ENCODE measurements at regions not wholly inside any gene's neighbourhood (a gene's known extent, or its start where the extent isn't known, plus 50 kb on each side); places are given as distances from the start of the nearest gene placed in this dataset.
"Not testable (repeated sequence)": the region's sequence is repeated elsewhere in the genome, so short reads cannot be mapped to it uniquely, and the experiment has no call there.

DNA sequence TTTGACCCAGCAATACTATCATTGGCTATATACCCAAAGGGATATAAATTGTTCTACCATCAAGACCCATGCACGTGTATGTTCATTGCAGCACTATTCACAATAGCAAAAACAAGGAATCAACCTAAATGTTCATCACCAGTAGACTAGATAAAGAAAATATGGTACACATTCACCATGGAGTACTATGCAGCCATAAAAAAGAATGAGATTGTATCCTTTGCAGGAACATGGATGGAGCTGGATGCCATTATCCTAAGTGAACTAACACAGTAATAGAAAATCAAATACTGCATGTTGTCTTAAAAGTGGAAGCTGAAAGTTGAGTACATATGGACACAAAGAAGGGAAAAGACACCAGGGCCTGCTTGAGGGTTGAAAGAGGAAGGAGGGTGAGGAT lies 803.1 kb upstream of the PCDH10 start:
- TF ChIP-seq CTCF (IDR thresholded peaks at IDR 0.05) = no peak
- peaks cover 0 to 5% of the 10 kb centered on the region in 2 donors for H3K9me3 ChIP-seq
- H3K4me1 ChIP-seq = no peaks in the 10 kb centered on the region
- H3K27me3 ChIP-seq = no peaks in the 10 kb centered on the region
- no peak for DNase-seq (ENCODE audit: low spot score)
- H3K36me3 ChIP-seq = no peaks in the 10 kb centered on the region
- H3K27ac ChIP-seq = no peak overlapping the region
- H3K4me3 ChIP-seq = no peak overlapping the region

DNA sequence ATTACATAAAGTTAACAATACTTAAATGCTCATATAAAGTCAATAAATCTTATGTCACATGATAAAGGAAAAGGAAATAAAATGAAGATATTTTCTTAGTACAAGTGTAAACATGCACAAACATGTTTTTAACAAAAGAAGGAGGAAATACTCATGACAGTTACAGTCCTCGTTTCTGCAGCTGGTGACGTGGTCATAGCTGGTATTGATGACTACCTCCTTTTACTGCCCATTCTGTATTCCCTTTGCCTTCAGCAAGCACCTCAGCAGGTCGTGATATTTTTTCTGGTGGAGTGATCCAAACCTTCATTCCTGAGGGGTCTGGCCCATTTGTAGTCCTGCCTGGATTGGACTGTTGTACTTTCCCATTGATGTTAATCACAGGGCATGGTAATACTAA lies 797.5 kb upstream of the PCDH10 start:
- H3K27me3 ChIP-seq; H3K4me3 ChIP-seq; H3K36me3 ChIP-seq; H3K27ac ChIP-seq; H3K9me3 ChIP-seq; DNase-seq (ENCODE audit: low spot score); H3K4me1 ChIP-seq: not testable (repeated sequence)

DNA sequence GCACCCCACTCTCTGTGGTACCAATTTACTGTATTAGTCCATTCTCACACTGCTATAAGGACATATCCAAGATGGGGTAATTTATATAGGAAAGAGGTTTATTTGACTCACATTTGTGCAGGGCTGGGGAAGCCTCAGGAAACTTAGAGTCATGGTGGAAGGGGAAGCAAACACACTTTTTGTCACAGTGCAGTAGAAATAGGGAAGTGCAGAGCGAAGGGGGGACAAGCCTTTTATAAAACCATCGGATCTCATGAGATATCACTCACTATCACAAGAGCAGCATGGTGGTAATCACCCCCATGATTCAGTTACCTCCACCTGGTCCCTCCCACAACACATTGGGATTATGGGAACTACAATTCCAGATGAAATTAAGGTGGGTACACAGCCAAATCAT lies 766.9 kb upstream of the PCDH10 start:
- Histone ChIP-seq H3K36me3 (no peaks in the 10 kb centered on the region), H3K27me3 (no peaks in the 10 kb centered on the region), H3K4me1 (no peaks in the 10 kb centered on the region), H3K9me3 (no peaks in the 10 kb centered on the region), H3K27ac (no peak overlapping the region), H3K4me3 (no peak overlapping the region)
- no peak for TF ChIP-seq CTCF (IDR thresholded peaks at IDR 0.05)
- DNase-seq (ENCODE audit: low spot score) = no peak

DNA sequence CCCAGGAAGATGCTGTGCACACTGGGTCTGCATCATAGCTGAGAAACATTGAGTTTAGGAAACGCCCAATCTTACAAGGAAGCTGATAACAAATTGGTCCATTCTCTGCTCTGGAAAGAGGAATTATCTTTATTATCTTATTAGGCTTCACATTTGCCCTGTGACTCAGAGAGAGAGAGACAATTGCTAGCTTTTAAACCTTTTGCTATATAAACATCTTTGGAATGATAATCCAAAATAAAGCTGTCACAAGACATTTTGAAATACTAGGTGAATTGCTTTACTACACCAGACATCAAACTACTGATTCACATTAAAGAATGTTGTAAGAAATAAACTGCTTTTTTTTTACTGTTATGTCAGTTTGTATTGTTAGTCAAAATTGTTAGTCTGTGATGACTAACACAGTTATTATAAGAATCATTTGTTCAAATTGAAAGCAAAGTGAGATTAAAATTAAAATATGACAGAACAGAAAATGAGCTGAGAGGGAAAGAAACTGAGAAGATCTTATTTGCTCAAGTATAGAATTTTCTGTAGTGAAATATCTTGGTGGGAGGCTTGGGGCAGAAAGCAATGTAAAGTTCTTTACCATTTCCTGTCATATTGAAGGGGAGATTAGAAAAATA lies 765.4 kb upstream of the PCDH10 start:
- no peaks in the 10 kb centered on the region for H3K9me3 ChIP-seq
- H3K4me3 ChIP-seq = no peak overlapping the region
- no peaks in the 10 kb centered on the region for H3K4me1 ChIP-seq
- H3K27me3 ChIP-seq = no peaks in the 10 kb centered on the region
- no peak overlapping the region for H3K27ac ChIP-seq
- TF ChIP-seq CTCF (IDR thresholded peaks at IDR 0.05) = no peak
- DNase-seq (ENCODE audit: low spot score) = no peak
- no peaks in the 10 kb centered on the region for H3K36me3 ChIP-seq

DNA sequence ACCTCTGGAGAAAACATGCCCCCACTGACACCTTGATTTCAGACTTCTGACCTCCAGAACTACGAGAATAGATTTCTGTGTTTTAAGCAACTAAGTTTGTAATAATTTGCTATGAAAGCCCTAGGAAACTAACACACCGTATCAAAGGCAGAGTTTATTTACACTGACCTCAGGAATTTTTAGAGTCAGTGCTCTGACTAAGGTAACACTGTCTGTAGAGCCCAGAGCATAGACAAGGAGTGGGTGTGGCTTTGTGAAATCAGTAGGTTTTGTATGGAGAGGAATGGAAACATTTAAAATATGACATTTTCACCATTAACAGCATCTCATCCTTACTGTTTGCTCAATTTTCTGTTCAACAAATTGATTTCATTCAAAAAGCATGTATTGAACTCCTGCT lies 764.4 kb upstream of the PCDH10 start:
- Histone ChIP-seq H3K36me3 (no peaks in the 10 kb centered on the region), H3K4me3 (no peak overlapping the region), H3K4me1 (no peaks in the 10 kb centered on the region), H3K27ac (no peak overlapping the region), H3K9me3 (no peaks in the 10 kb centered on the region), H3K27me3 (no peaks in the 10 kb centered on the region)
- TF ChIP-seq CTCF (IDR thresholded peaks at IDR 0.05) = no peak
- DNase-seq (ENCODE audit: low spot score) = no peak

GRCh38 chr4:132386130-132386529 lies 763.0 kb upstream of the PCDH10 start:
- Histone ChIP-seq H3K36me3 (no peaks in the 10 kb centered on the region), H3K4me3 (no peak overlapping the region), H3K27ac (no peak overlapping the region), H3K4me1 (no peaks in the 10 kb centered on the region), H3K27me3 (no peaks in the 10 kb centered on the region), H3K9me3 (no peaks in the 10 kb centered on the region)
- DNase-seq (ENCODE audit: low spot score) = no peak
- TF ChIP-seq CTCF (IDR thresholded peaks at IDR 0.05) = no peak

Data from right atrium auricular region (tissue), 2 donors.